CD8-positive, alpha-beta memory T cell (primary cell): ENCODE measurements at regions not wholly inside any gene's neighbourhood (a gene's known extent, or its start where the extent isn't known, plus 50 kb on each side); places are given as distances from the start of the nearest gene placed in this dataset.
A peak's percentile ranks its signal among the peaks of the same experiment; 100 is the strongest.

Experiments used
- CTCF ChIA-PET: fragments of 350-600 bp; sonication (Branson Sonifier 250); formaldehyde crosslinking; loops from one replicate; lab custom pipeline; 2021; ENCODE audit warnings: antibody characterized with exemption; lab: Charles Lee
- POLR2A ChIA-PET: fragments of 350-600 bp; sonication (Branson Sonifier 250); formaldehyde crosslinking; loops from one replicate; lab custom pipeline; 2021; ENCODE audit warnings: antibody characterized with exemption; lab: Charles Lee
- DNase-seq, 5 donors: peaks; one replicate each; pipeline versions ENCODE4 v3.0.0 to v3.0.0-alpha.2; 2020 to 2022; ENCODE audit warnings: mixed read lengths in 1 of 5
- H3K27ac ChIP-seq: one replicate; pipeline ENCODE4 v1.7.0; 2013; ENCODE audit warnings: low read depth, mild to moderate bottlenecking, low read length, moderate library complexity
- H3K27me3 ChIP-seq: 2 replicates; pipeline ENCODE4 v1.7.0; 2013; ENCODE audit warnings: low read length, mild to moderate bottlenecking; ENCODE audit not compliant: insufficient read depth, poor library complexity, severe bottlenecking
- H3K36me3 ChIP-seq: 2 replicates; pipeline ENCODE4 v1.7.0; 2013; ENCODE audit warnings: mild to moderate bottlenecking, low read length, moderate library complexity; ENCODE audit not compliant: insufficient read depth
- H3K4me1 ChIP-seq: 2 replicates; pipeline ENCODE4 v1.7.0; 2013; ENCODE audit warnings: mild to moderate bottlenecking, low read length, moderate library complexity; ENCODE audit not compliant: insufficient read depth
- H3K4me3 ChIP-seq: 2 replicates; pipeline ENCODE4 v1.7.0; 2013; ENCODE audit warnings: mild to moderate bottlenecking, low read length
- H3K9me3 ChIP-seq: 2 replicates; pipeline ENCODE4 v1.7.0; 2013; ENCODE audit warnings: mild to moderate bottlenecking, low read length
- H3K27ac Mint-ChIP-seq, 8 donors: one replicate each; pipeline ENCODE4 v1.8.0; 2020 to 2021; ENCODE audit warnings: mixed read lengths in 8 of 8, mild to moderate bottlenecking in 6 of 8, inconsistent platforms in 3 of 8, moderate library complexity in 3 of 8
- H3K27me3 Mint-ChIP-seq, 2 donors: one replicate each; pipeline ENCODE4 v1.8.0; 2020 to 2021; ENCODE audit warnings: mixed read lengths in 2 of 2, mild to moderate bottlenecking in 1 of 2, moderate library complexity in 1 of 2
- H3K36me3 Mint-ChIP-seq, 3 donors: one replicate each; pipeline ENCODE4 v1.8.0; 2020 to 2021; ENCODE audit warnings: mixed read lengths in 3 of 3, inconsistent platforms in 1 of 3, mild to moderate bottlenecking in 1 of 3
- H3K4me1 Mint-ChIP-seq, 3 donors: one replicate each; pipeline ENCODE4 v1.8.0; 2020 to 2021; ENCODE audit warnings: mixed read lengths in 3 of 3, inconsistent platforms in 1 of 3, mild to moderate bottlenecking in 1 of 3
- H3K4me3 Mint-ChIP-seq, 7 donors: one replicate each; pipeline ENCODE4 v1.8.0; 2020 to 2021; ENCODE audit warnings: mixed read lengths in 7 of 7, mild to moderate bottlenecking in 6 of 7, moderate library complexity in 4 of 7, inconsistent platforms in 2 of 7
- H3K9me3 Mint-ChIP-seq, 5 donors: one replicate each; pipeline ENCODE4 v1.8.0; 2020 to 2022; ENCODE audit warnings: mixed read lengths in 5 of 5, mild to moderate bottlenecking in 3 of 5, moderate library complexity in 2 of 5, inconsistent platforms in 1 of 5

DNA sequence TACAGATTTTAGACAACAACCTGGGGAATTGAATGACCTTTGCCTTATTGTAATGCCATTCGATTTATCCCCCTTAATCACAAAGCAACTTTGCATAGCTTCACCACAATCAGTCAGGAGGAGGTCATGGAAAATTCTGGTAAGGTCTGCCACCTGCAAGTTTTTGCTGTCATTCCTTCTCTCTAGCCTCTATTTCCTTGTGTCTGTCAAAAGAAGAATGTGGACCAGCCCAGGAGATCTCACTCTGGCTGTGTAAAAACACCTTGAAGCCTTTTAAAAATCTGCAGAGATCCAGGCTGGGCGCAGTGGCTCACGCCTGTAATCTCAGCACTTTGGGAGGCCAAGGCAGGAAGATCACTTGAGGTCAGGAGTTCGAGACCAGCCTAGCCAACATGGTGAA lies 74.1 kb upstream of the BZW1 start:
- H3K4me3 Mint-ChIP-seq, result no peak overlapping the region
- Histone ChIP-seq H3K27ac (no peak overlapping the region), H3K36me3 (no peaks in the 10 kb centered on the region), H3K4me1 (no peaks in the 10 kb centered on the region), H3K27me3 (no peaks in the 10 kb centered on the region), H3K9me3 (no peaks in the 10 kb centered on the region), H3K4me3 (no peak overlapping the region)
- CTCF ChIA-PET, result interaction anchor here (2.1 kb wide), 1 partner anchor 25 kb away, joined by 6 read pairs; no protein-coding TSS in a partner anchor
- no peaks in the 10 kb centered on the region for H3K36me3 Mint-ChIP-seq
- POLR2A ChIA-PET, result no interaction called here
- no peak for DNase-seq
- no peaks in the 10 kb centered on the region for H3K9me3 Mint-ChIP-seq
- H3K4me1 Mint-ChIP-seq, result peaks cover 0 to 4% (median 0%) of the 10 kb centered on the region in 3 donors
- peaks cover 18 to 43% of the 10 kb centered on the region in 2 donors for H3K27me3 Mint-ChIP-seq
- no peak overlapping the region for H3K27ac Mint-ChIP-seq

DNA sequence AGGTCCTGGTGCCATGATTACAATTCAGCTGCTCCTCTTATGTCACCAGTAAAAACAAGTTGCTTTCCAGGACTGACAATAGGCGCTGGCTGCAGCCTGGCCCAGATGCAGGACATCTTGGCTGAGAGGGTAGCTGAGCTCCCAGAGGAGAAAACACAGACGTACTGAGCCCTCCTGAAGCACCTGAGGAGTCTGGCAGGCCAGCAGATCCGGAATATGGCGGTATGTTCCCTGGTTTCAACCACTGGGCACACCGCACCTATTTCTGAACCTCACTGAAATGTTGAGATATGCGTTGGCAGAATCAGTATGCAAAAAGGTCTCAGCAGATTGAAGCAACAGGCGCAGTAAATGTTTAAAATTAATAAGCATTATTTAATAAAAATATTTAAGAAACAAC lies 73.1 kb upstream of the BZW1 start:
- POLR2A ChIA-PET, result no interaction called here
- no peaks in the 10 kb centered on the region for H3K36me3 ChIP-seq
- Mint-ChIP-seq H3K36me3 (no peaks in the 10 kb centered on the region), H3K4me3 (no peak overlapping the region), H3K27me3 (peaks cover 15 to 41% of the 10 kb centered on the region in 2 donors), H3K4me1 (peaks cover 0 to 4% (median 0%) of the 10 kb centered on the region in 3 donors), H3K27ac (no peak overlapping the region), H3K9me3 (no peaks in the 10 kb centered on the region)
- H3K4me1 ChIP-seq, result no peaks in the 10 kb centered on the region
- H3K27me3 ChIP-seq, result no peaks in the 10 kb centered on the region
- DNase-seq, result no peak
- no peak overlapping the region for H3K27ac ChIP-seq
- H3K9me3 ChIP-seq, result no peaks in the 10 kb centered on the region
- H3K4me3 ChIP-seq, result no peak overlapping the region
- CTCF ChIA-PET, result interaction anchor here (0.7 kb wide), 1 partner anchor 1747 kb away, joined by 4 read pairs; no protein-coding TSS in a partner anchor

DNA sequence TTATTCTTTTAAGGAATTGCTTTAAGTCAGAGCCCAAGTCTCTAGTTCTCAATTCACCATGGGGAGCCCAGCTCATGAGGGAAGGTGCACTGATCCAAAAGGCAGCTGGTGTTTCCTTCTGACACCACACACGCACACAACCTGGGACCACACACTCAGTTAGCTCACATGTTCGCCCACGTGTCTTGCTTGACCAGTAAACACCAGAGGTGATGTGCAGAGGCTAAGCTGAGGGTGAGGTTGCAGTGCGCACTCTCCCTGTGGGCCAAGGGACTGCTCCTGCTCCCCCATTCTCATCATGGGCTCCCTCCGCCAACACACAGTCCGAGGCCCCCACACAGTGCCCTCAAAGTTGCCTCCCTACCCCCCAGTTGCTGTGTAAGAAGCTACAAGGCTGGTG lies 70.8 kb upstream of the BZW1 start:
- no peak overlapping the region for H3K4me3 Mint-ChIP-seq
- H3K27ac ChIP-seq, result no peak overlapping the region
- H3K9me3 ChIP-seq, result no peaks in the 10 kb centered on the region
- POLR2A ChIA-PET, result no interaction called here
- no peaks in the 10 kb centered on the region for H3K27me3 ChIP-seq
- H3K36me3 ChIP-seq, result no peaks in the 10 kb centered on the region
- H3K27me3 Mint-ChIP-seq, result peaks cover 9 to 25% of the 10 kb centered on the region in 2 donors
- peak overlapping the region in 1 of 8 donors; percentile 38 for H3K27ac Mint-ChIP-seq
- H3K4me1 Mint-ChIP-seq, result no peaks in the 10 kb centered on the region
- H3K9me3 Mint-ChIP-seq, result no peaks in the 10 kb centered on the region
- no peak overlapping the region for H3K4me3 ChIP-seq
- H3K36me3 Mint-ChIP-seq, result no peaks in the 10 kb centered on the region
- no peaks in the 10 kb centered on the region for H3K4me1 ChIP-seq
- DNase-seq, result no peak
- CTCF ChIA-PET, result interaction anchor here (1.0 kb wide), 1 partner anchor 9 kb away, joined by 4 read pairs; no protein-coding TSS in a partner anchor

DNA sequence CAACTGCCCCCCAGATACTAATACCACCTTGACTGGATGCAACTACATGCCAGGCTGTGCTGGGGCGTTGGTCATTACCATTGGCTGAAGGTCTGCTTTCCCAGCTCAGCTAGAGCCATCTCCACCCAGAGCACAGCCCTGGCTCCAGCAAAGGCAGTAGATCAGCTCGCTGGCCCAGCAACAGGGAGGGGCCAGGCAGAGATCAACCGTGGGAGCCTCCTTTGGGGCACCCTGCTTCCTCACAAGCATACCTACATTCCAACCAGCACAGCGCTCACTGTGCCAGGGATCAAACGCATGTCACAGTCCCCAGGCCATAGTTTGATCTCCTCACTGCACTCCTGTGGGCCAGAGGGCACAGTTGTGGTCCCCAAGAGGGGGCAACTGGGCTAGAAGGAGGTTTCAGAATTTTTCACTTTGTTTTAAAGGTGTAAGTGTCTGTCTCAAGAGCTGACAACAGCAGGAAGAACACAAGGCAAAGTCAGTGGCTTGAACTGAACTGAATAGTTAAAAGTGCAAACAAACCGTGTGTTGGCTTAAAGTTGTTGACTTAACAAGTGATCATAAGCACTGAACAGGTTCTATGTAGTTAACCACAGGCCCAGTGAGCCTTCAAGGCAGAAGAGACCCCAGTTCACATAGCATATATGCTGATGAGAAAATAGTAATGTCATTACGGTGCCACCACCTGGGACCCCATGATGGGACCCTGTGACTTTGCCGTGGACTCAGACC lies 70.1 kb upstream of the BZW1 start:
- Mint-ChIP-seq H3K4me1 (no peaks in the 10 kb centered on the region), H3K4me3 (no peak overlapping the region), H3K36me3 (no peaks in the 10 kb centered on the region), H3K9me3 (no peaks in the 10 kb centered on the region), H3K27me3 (peaks cover 7 to 20% of the 10 kb centered on the region in 2 donors), H3K27ac (no peak overlapping the region)
- Histone ChIP-seq H3K4me1 (no peaks in the 10 kb centered on the region), H3K36me3 (no peaks in the 10 kb centered on the region), H3K27me3 (no peaks in the 10 kb centered on the region), H3K4me3 (no peak overlapping the region), H3K27ac (no peak overlapping the region), H3K9me3 (no peaks in the 10 kb centered on the region)
- CTCF ChIA-PET, result interaction anchor here (1.0 kb wide), 2 partner anchors 10 to 24 kb away, joined by 3 to 4 read pairs; no protein-coding TSS in a partner anchor
- no peak for DNase-seq
- POLR2A ChIA-PET, result no interaction called here

DNA sequence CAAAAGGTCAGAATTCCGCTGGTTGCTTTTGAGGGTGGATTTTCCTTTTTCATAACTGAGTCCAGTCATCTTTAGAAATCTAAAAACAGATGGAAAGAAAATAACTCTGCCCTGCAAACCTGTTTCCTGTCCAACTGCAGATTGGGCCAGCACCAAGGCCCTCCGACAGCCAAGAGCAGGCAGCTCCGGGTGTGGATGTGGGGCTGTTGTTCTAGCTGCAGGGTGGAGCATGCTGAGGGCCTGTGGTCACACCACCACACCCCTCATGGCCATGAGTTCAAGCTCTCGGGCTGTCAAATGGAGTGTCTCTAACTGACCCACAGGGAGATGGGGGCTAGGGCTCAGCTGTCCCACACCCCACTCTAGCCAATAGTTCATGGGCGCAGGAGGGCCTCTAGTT lies 69.3 kb upstream of the BZW1 start:
- Histone ChIP-seq H3K4me1 (no peaks in the 10 kb centered on the region), H3K27ac (no peak overlapping the region), H3K9me3 (no peaks in the 10 kb centered on the region), H3K36me3 (no peaks in the 10 kb centered on the region), H3K27me3 (no peaks in the 10 kb centered on the region), H3K4me3 (no peak overlapping the region)
- POLR2A ChIA-PET, result no interaction called here
- Mint-ChIP-seq H3K27ac (no peak overlapping the region), H3K9me3 (no peaks in the 10 kb centered on the region), H3K4me3 (no peak overlapping the region), H3K36me3 (no peaks in the 10 kb centered on the region), H3K27me3 (peaks cover 0 to 12% of the 10 kb centered on the region in 2 donors), H3K4me1 (no peaks in the 10 kb centered on the region)
- no peak for DNase-seq
- CTCF ChIA-PET, result interaction anchor here (1.0 kb wide), 1 partner anchor 23 kb away, joined by 3 read pairs; no protein-coding TSS in a partner anchor

GRCh38 chr2:200743042-200743676 lies 68.6 kb upstream of the BZW1 start:
- Mint-ChIP-seq H3K27me3 (peaks cover 0 to 9% of the 10 kb centered on the region in 2 donors), H3K4me1 (no peaks in the 10 kb centered on the region), H3K4me3 (no peak overlapping the region), H3K9me3 (no peaks in the 10 kb centered on the region), H3K27ac (peak overlapping the region in 1 of 8 donors; percentile 38), H3K36me3 (no peaks in the 10 kb centered on the region)
- H3K36me3 ChIP-seq, result no peaks in the 10 kb centered on the region
- no peak overlapping the region for H3K4me3 ChIP-seq
- no peaks in the 10 kb centered on the region for H3K4me1 ChIP-seq
- ChIA-PET POLR2A (no interaction called here), CTCF (no interaction called here)
- H3K9me3 ChIP-seq, result no peaks in the 10 kb centered on the region
- no peak for DNase-seq
- no peaks in the 10 kb centered on the region for H3K27me3 ChIP-seq
- H3K27ac ChIP-seq, result no peak overlapping the region

GRCh38 chr2:200744201-200744602 lies 67.5 kb upstream of the BZW1 start:
- ChIA-PET CTCF (no interaction called here), POLR2A (no interaction called here)
- Mint-ChIP-seq H3K4me1 (no peaks in the 10 kb centered on the region), H3K27ac (no peak overlapping the region), H3K36me3 (no peaks in the 10 kb centered on the region), H3K9me3 (no peaks in the 10 kb centered on the region), H3K4me3 (no peak overlapping the region), H3K27me3 (peaks cover 0 to 4% of the 10 kb centered on the region in 2 donors)
- Histone ChIP-seq H3K27ac (no peak overlapping the region), H3K4me3 (no peak overlapping the region), H3K9me3 (no peaks in the 10 kb centered on the region), H3K36me3 (no peaks in the 10 kb centered on the region), H3K27me3 (no peaks in the 10 kb centered on the region), H3K4me1 (no peaks in the 10 kb centered on the region)
- DNase-seq, result no peak

- Mint-ChIP-seq H3K27me3 (peaks cover 5 to 11% of the 10 kb centered on the region in 2 donors), H3K27ac (no peak overlapping the region), H3K36me3 (no peaks in the 10 kb centered on the region), H3K4me1 (no peaks in the 10 kb centered on the region), H3K9me3 (no peaks in the 10 kb centered on the region), H3K4me3 (no peak overlapping the region)
- POLR2A ChIA-PET, result no interaction called here
- no peak overlapping the region for H3K27ac ChIP-seq
- no peaks in the 10 kb centered on the region for H3K9me3 ChIP-seq
- DNase-seq, result no peak
- no peaks in the 10 kb centered on the region for H3K4me1 ChIP-seq
- H3K4me3 ChIP-seq, result no peak overlapping the region
- no peaks in the 10 kb centered on the region for H3K27me3 ChIP-seq
- CTCF ChIA-PET, result no interaction called here
- no peaks in the 10 kb centered on the region for H3K36me3 ChIP-seq
Measured at GRCh38 chr2:200746301-200746700, 65.4 kb upstream of the BZW1 start.
